IPS-15b (cell line): ENCODE measurements at regions not wholly inside any gene's neighbourhood (a gene's known extent, or its start where the extent isn't known, plus 50 kb on each side); places are given as distances from the start of the nearest gene placed in this dataset.

Experiments used
- H3K27me3 ChIP-seq: one replicate; pipeline ENCODE4 v1.6.1; 2013; ENCODE audit warnings: low read length; ENCODE audit not compliant: control insufficient read depth, insufficient read depth
- H3K36me3 ChIP-seq: one replicate; pipeline ENCODE4 v1.6.1; 2013; ENCODE audit warnings: low read length; ENCODE audit not compliant: control insufficient read depth, insufficient read depth
- H3K4me1 ChIP-seq: one replicate; pipeline ENCODE4 v1.6.1; 2013; ENCODE audit warnings: mild to moderate bottlenecking, low read length; ENCODE audit not compliant: control insufficient read depth, insufficient read depth
- H3K4me3 ChIP-seq: one replicate; pipeline ENCODE4 v1.5.1; 2013; ENCODE audit warnings: low read depth, low read length
- H3K9ac ChIP-seq: one replicate; pipeline ENCODE4 v1.6.1; 2013; ENCODE audit warnings: low read depth, mild to moderate bottlenecking, low read length
- H3K9me3 ChIP-seq: one replicate; pipeline ENCODE4 v1.6.1; 2013; ENCODE audit warnings: mild to moderate bottlenecking, low read length; ENCODE audit not compliant: control insufficient read depth, insufficient read depth

GRCh38 chr10:121292321-121292720 lies 305.9 kb downstream of the FGFR2 start:
- peaks cover 18% of the 10 kb centered on the region for H3K4me1 ChIP-seq
- H3K9ac ChIP-seq, result no peak overlapping the region
- no peaks in the 10 kb centered on the region for H3K9me3 ChIP-seq
- H3K4me3 ChIP-seq, result no peak overlapping the region
- H3K27me3 ChIP-seq, result no peaks in the 10 kb centered on the region
- H3K36me3 ChIP-seq, result no peaks in the 10 kb centered on the region

GRCh38 chr10:121293110-121293509 lies 305.1 kb downstream of the FGFR2 start:
- no peaks in the 10 kb centered on the region for H3K27me3 ChIP-seq
- H3K9me3 ChIP-seq, result no peaks in the 10 kb centered on the region
- H3K9ac ChIP-seq, result no peak overlapping the region
- no peaks in the 10 kb centered on the region for H3K36me3 ChIP-seq
- H3K4me3 ChIP-seq, result no peak overlapping the region
- peaks cover 16% of the 10 kb centered on the region for H3K4me1 ChIP-seq

GRCh38 chr10:121294630-121295029 lies 303.6 kb downstream of the FGFR2 start:
- Histone ChIP-seq H3K9me3 (no peaks in the 10 kb centered on the region), H3K4me1 (peaks cover 6% of the 10 kb centered on the region), H3K27me3 (no peaks in the 10 kb centered on the region), H3K36me3 (no peaks in the 10 kb centered on the region), H3K9ac (no peak overlapping the region), H3K4me3 (no peak overlapping the region)

GRCh38 chr10:121296378-121296777 lies 301.9 kb downstream of the FGFR2 start:
- H3K36me3 ChIP-seq, result no peaks in the 10 kb centered on the region
- no peak overlapping the region for H3K4me3 ChIP-seq
- no peak overlapping the region for H3K9ac ChIP-seq
- no peaks in the 10 kb centered on the region for H3K9me3 ChIP-seq
- H3K27me3 ChIP-seq, result no peaks in the 10 kb centered on the region
- no peaks in the 10 kb centered on the region for H3K4me1 ChIP-seq

- H3K27me3 ChIP-seq, result no peaks in the 10 kb centered on the region
- no peaks in the 10 kb centered on the region for H3K4me1 ChIP-seq
- no peak overlapping the region for H3K9ac ChIP-seq
These were observed 301.2 kb downstream of the FGFR2 start for GRCh38 chr10:121296881-121297585.

GRCh38 chr10:121300723-121301122 lies 297.5 kb downstream of the FGFR2 start:
- H3K4me1 ChIP-seq, result no peaks in the 10 kb centered on the region
- H3K9ac ChIP-seq, result no peak overlapping the region
- no peaks in the 10 kb centered on the region for H3K27me3 ChIP-seq
- no peaks in the 10 kb centered on the region for H3K36me3 ChIP-seq
- no peaks in the 10 kb centered on the region for H3K9me3 ChIP-seq
- H3K4me3 ChIP-seq, result no peak overlapping the region

More at GRCh38 chr10:121296881-121297585, 301.2 kb downstream of the FGFR2 start:
- Histone ChIP-seq H3K36me3 (no peaks in the 10 kb centered on the region), H3K9me3 (no peaks in the 10 kb centered on the region), H3K4me3 (no peak overlapping the region)

- no peak overlapping the region for H3K4me3 ChIP-seq
- no peak overlapping the region for H3K9ac ChIP-seq
- H3K27me3 ChIP-seq, result no peaks in the 10 kb centered on the region
- H3K9me3 ChIP-seq, result no peaks in the 10 kb centered on the region
- no peaks in the 10 kb centered on the region for H3K36me3 ChIP-seq
- no peaks in the 10 kb centered on the region for H3K4me1 ChIP-seq
These were observed 295.6 kb downstream of the FGFR2 start for GRCh38 chr10:121302541-121303180.

GRCh38 chr10:121303287-121303890 lies 294.9 kb downstream of the FGFR2 start:
- no peaks in the 10 kb centered on the region for H3K4me1 ChIP-seq

GRCh38 chr10:121305066-121305465 lies 293.2 kb downstream of the FGFR2 start:
- no peaks in the 10 kb centered on the region for H3K36me3 ChIP-seq
- no peaks in the 10 kb centered on the region for H3K27me3 ChIP-seq
- no peak overlapping the region for H3K9ac ChIP-seq
- H3K9me3 ChIP-seq, result no peaks in the 10 kb centered on the region
- peaks cover 1% of the 10 kb centered on the region for H3K4me1 ChIP-seq
- no peak overlapping the region for H3K4me3 ChIP-seq

More at GRCh38 chr10:121303287-121303890, 294.9 kb downstream of the FGFR2 start:
- no peaks in the 10 kb centered on the region for H3K9me3 ChIP-seq
- H3K36me3 ChIP-seq, result no peaks in the 10 kb centered on the region
- H3K4me3 ChIP-seq, result no peak overlapping the region
- no peaks in the 10 kb centered on the region for H3K27me3 ChIP-seq
- no peak overlapping the region for H3K9ac ChIP-seq

GRCh38 chr10:121306159-121306673 lies 292.0 kb downstream of the FGFR2 start:
- Histone ChIP-seq H3K27me3 (no peaks in the 10 kb centered on the region), H3K4me1 (peaks cover 7% of the 10 kb centered on the region), H3K4me3 (no peak overlapping the region), H3K36me3 (no peaks in the 10 kb centered on the region), H3K9ac (no peak overlapping the region), H3K9me3 (no peaks in the 10 kb centered on the region)

GRCh38 chr10:121307411-121307980 lies 290.7 kb downstream of the FGFR2 start:
- no peaks in the 10 kb centered on the region for H3K9me3 ChIP-seq
- no peaks in the 10 kb centered on the region for H3K36me3 ChIP-seq
- H3K4me1 ChIP-seq, result peaks cover 12% of the 10 kb centered on the region
- H3K4me3 ChIP-seq, result no peak overlapping the region
- no peak overlapping the region for H3K9ac ChIP-seq
- H3K27me3 ChIP-seq, result no peaks in the 10 kb centered on the region
